ENCODE measurements at regions not wholly inside any gene's neighbourhood (a gene's known extent, or its start where the extent isn't known, plus 50 kb on each side); places are given as distances from the start of the nearest gene placed in this dataset.

DNA sequence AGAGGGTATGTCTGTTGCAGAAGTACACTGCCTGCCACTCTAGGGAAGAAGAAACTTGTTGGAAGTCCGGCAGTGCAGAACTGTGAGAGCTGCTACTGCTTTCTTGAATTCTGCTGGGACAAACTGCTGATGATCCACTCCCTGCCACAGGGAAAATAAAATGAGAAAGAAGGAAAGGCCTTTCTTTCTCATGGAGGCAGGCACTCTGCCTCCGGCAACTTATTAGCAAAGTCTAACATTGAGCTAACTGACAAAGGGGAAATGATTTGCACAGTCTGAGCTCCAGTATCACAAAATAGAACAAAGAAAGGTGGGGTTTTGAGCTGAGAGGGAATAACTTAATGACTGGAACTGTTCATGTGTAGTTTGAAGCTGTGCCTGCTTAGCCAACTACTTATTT, 134.6 kb downstream of the AASDHPPT start:
- Histone ChIP-seq H3K9me3 (ENCODE audit: control insufficient read depth, insufficient read depth, low read depth, low read length) (no peaks in the 10 kb centered on the region), H3K27ac (ENCODE audit: low read length) (no peak overlapping the region), H3K36me3 (ENCODE audit: control insufficient read depth, insufficient read depth, low read length) (no peaks in the 10 kb centered on the region), H3K27me3 (ENCODE audit: control insufficient read depth, insufficient read depth, low read length) (no peaks in the 10 kb centered on the region), H3K4me3 (ENCODE audit: low read depth in 2 of 2, low read length in 2 of 2) (no peak overlapping the region), H3K4me1 (ENCODE audit: control insufficient read depth, insufficient read depth, low read length) (no peaks in the 10 kb centered on the region)
- intact Hi-C loops (cut with micrococcal nuclease; ENCODE audit: unreplicated experiment), result no loop called here
- ChIA-PET POLR2A (no interaction called here), CTCF (no interaction called here)
- ATAC-seq (no peak), DNase-seq (ENCODE audit: low read depth, low spot score) (no peak)
- no TSS peak for BruUV-seq (replicated peaks)
- TF ChIP-seq, protein P1, sequence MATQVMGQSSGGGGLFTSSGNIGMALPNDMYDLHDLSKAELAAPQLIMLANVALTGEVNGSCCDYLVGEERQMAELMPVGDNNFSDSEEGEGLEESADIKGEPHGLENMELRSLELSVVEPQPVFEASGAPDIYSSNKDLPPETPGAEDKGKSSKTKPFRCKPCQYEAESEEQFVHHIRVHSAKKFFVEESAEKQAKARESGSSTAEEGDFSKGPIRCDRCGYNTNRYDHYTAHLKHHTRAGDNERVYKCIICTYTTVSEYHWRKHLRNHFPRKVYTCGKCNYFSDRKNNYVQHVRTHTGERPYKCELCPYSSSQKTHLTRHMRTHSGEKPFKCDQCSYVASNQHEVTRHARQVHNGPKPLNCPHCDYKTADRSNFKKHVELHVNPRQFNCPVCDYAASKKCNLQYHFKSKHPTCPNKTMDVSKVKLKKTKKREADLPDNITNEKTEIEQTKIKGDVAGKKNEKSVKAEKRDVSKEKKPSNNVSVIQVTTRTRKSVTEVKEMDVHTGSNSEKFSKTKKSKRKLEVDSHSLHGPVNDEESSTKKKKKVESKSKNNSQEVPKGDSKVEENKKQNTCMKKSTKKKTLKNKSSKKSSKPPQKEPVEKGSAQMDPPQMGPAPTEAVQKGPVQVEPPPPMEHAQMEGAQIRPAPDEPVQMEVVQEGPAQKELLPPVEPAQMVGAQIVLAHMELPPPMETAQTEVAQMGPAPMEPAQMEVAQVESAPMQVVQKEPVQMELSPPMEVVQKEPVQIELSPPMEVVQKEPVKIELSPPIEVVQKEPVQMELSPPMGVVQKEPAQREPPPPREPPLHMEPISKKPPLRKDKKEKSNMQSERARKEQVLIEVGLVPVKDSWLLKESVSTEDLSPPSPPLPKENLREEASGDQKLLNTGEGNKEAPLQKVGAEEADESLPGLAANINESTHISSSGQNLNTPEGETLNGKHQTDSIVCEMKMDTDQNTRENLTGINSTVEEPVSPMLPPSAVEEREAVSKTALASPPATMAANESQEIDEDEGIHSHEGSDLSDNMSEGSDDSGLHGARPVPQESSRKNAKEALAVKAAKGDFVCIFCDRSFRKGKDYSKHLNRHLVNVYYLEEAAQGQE (IDR thresholded peaks at IDR 0.05; ENCODE audit: insufficient read depth in 1 of 2, low read depth in 2 of 2, low read length in 1 of 2), result no peak
- TF ChIP-seq, protein P2, sequence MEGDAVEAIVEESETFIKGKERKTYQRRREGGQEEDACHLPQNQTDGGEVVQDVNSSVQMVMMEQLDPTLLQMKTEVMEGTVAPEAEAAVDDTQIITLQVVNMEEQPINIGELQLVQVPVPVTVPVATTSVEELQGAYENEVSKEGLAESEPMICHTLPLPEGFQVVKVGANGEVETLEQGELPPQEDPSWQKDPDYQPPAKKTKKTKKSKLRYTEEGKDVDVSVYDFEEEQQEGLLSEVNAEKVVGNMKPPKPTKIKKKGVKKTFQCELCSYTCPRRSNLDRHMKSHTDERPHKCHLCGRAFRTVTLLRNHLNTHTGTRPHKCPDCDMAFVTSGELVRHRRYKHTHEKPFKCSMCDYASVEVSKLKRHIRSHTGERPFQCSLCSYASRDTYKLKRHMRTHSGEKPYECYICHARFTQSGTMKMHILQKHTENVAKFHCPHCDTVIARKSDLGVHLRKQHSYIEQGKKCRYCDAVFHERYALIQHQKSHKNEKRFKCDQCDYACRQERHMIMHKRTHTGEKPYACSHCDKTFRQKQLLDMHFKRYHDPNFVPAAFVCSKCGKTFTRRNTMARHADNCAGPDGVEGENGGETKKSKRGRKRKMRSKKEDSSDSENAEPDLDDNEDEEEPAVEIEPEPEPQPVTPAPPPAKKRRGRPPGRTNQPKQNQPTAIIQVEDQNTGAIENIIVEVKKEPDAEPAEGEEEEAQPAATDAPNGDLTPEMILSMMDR (IDR thresholded peaks at IDR 0.05), result no peak
- TF ChIP-seq TCF7L2 (IDR thresholded peaks at IDR 0.05; ENCODE audit: low read depth, low read length), result no peak
- TF ChIP-seq SIN3A (IDR thresholded peaks at IDR 0.05; ENCODE audit: borderline replicate concordance, insufficient read depth, low read depth, low read length), result no peak
- TF ChIP-seq POLR2AphosphoS5 (IDR thresholded peaks at IDR 0.05; ENCODE audit: low read depth, low read length), result no peak
- in situ Hi-C loops (cut with HindIII; ENCODE audit: low pct_unique_long_range_greater_than_20kb, low sequenced_read_pairs), result no loop called here

DNA sequence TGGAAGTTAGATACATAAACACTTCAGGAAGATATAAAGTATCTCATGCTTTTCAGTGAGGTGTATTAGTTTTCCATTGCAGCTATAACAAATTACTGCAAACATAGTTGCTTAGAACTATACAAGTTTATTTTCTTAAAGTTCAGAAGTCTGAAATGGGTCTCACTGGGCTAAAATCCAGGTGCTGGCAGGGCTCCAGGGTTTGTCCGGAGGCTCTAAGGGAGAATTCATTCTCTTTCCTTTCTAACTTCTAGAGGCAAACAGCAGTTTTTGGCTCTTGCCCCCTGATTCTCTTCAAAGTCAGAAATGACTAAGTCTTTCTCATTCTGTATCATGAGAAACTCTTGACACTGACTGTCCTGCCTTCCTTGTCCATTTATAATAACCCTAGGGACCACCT, 138.8 kb downstream of the AASDHPPT start:
- no peaks in the 10 kb centered on the region for H3K36me3 ChIP-seq (ENCODE audit: control insufficient read depth, insufficient read depth, low read length)

More for the DNA sequence above, 138.8 kb downstream of the AASDHPPT start:
- ATAC-seq (no peak), DNase-seq (ENCODE audit: low read depth, low spot score) (no peak)
- CTCF ChIA-PET, result no interaction called here
- in situ Hi-C loops (cut with HindIII; ENCODE audit: low pct_unique_long_range_greater_than_20kb, low sequenced_read_pairs), result no loop called here
- POLR2A ChIA-PET, result no interaction called here
- TF ChIP-seq, protein P1 (IDR thresholded peaks at IDR 0.05; ENCODE audit: insufficient read depth in 1 of 2, low read depth in 2 of 2, low read length in 1 of 2), result no peak
- TF ChIP-seq POLR2AphosphoS5 (IDR thresholded peaks at IDR 0.05; ENCODE audit: low read depth, low read length) (no peak), TCF7L2 (IDR thresholded peaks at IDR 0.05; ENCODE audit: low read depth, low read length) (no peak), SIN3A (IDR thresholded peaks at IDR 0.05; ENCODE audit: borderline replicate concordance, insufficient read depth, low read depth, low read length) (no peak)
- TF ChIP-seq, protein P2 (IDR thresholded peaks at IDR 0.05), result no peak
- no peaks in the 10 kb centered on the region for H3K4me1 ChIP-seq (ENCODE audit: control insufficient read depth, insufficient read depth, low read length)
- no peaks in the 10 kb centered on the region for H3K9me3 ChIP-seq (ENCODE audit: control insufficient read depth, insufficient read depth, low read depth, low read length)
- no peaks in the 10 kb centered on the region for H3K27me3 ChIP-seq (ENCODE audit: control insufficient read depth, insufficient read depth, low read length)
- no peak overlapping the region for H3K4me3 ChIP-seq (ENCODE audit: low read depth in 2 of 2, low read length in 2 of 2)
- intact Hi-C loops (cut with micrococcal nuclease; ENCODE audit: unreplicated experiment), result no loop called here
- BruUV-seq (replicated peaks), result no TSS peak
- no peak overlapping the region for H3K27ac ChIP-seq (ENCODE audit: low read length)
